Peyer's patch (tissue), 4 donors: ENCODE measurements at regions not wholly inside any gene's neighbourhood (a gene's known extent, or its start where the extent isn't known, plus 50 kb on each side); places are given as distances from the start of the nearest gene placed in this dataset.

Experiments used
- CTCF ChIP-seq, 6 experiments: fragments of 450-650 bp in 4 of 6; fragments of 200-600 bp in 2 of 6; sonication (generic) in 1 of 6; IDR thresholded peaks; one replicate each; pipeline ENCODE4 v1.5.1; 2017 to 2019; ENCODE audit warnings: antibody characterized with exemption in 6 of 6, mild to moderate bottlenecking in 3 of 6, moderate library complexity in 1 of 6
- POLR2A ChIP-seq, 2 donors: fragments of 450-650 bp; IDR thresholded peaks; one replicate each; pipeline ENCODE4 v1.5.1; 2017; ENCODE audit warnings: antibody characterized with exemption in 2 of 2, mild to moderate bottlenecking in 2 of 2, moderate library complexity in 2 of 2

GRCh38 chr7:86975914-86976313, 83.5 kb downstream of the ELAPOR2 start:
- TF ChIP-seq POLR2A (IDR thresholded peaks at IDR 0.05) = no peak
- TF ChIP-seq CTCF (IDR thresholded peaks at IDR 0.05) = no peak
